Endodermal cell (in vitro differentiated cells): ENCODE measurements at regions not wholly inside any gene's neighbourhood (a gene's known extent, or its start where the extent isn't known, plus 50 kb on each side); places are given as distances from the start of the nearest gene placed in this dataset.

Experiments used
- DNase-seq: peaks from one replicate; pipeline ENCODE4 v3.0.0-alpha.2; 2017
- H3K27ac ChIP-seq: 2 replicates; pipeline ENCODE4 v1.5.1; 2013; ENCODE audit warnings: mild to moderate bottlenecking, low read depth, low read length, moderate library complexity
- H3K27me3 ChIP-seq: 2 replicates; pipeline ENCODE4 v1.6.1; 2013; ENCODE audit warnings: mild to moderate bottlenecking, low read length, moderate library complexity; ENCODE audit not compliant: insufficient read depth, control insufficient read depth, poor library complexity, severe bottlenecking
- H3K36me3 ChIP-seq: 2 replicates; pipeline ENCODE4 v1.7.0; 2013; ENCODE audit warnings: mild to moderate bottlenecking, low read length, moderate library complexity; ENCODE audit not compliant: control insufficient read depth, insufficient read depth
- H3K4me1 ChIP-seq: one replicate; pipeline ENCODE4 v1.7.0; 2013; ENCODE audit warnings: low read length; ENCODE audit not compliant: control insufficient read depth, insufficient read depth
- H3K4me3 ChIP-seq: 2 replicates; pipeline ENCODE4 v1.5.1; 2013; ENCODE audit warnings: mild to moderate bottlenecking, low read length, moderate library complexity
- H3K9ac ChIP-seq: 2 replicates; pipeline ENCODE4 v1.6.1; 2013; ENCODE audit warnings: mild to moderate bottlenecking, low read length, moderate library complexity; ENCODE audit not compliant: poor library complexity, severe bottlenecking; ENCODE audit errors: extremely low read depth
- H3K9me3 ChIP-seq: 2 replicates; pipeline ENCODE4 v1.6.1; 2013; ENCODE audit warnings: mild to moderate bottlenecking, low read length, moderate library complexity; ENCODE audit not compliant: control insufficient read depth
- H3K27ac Mint-ChIP-seq: 2 replicates; pipeline ENCODE4 v1.8.0; 2020; ENCODE audit warnings: mixed read lengths
- H3K27me3 Mint-ChIP-seq: 2 replicates; pipeline ENCODE4 v1.8.0; 2021; ENCODE audit warnings: mild to moderate bottlenecking, mixed read lengths; ENCODE audit not compliant: insufficient read depth
- H3K36me3 Mint-ChIP-seq: 2 replicates; pipeline ENCODE4 v1.8.0; 2020; ENCODE audit warnings: low read depth, mixed read lengths
- H3K4me1 Mint-ChIP-seq: 2 replicates; pipeline ENCODE4 v1.8.0; 2020; ENCODE audit warnings: mixed read lengths
- H3K4me3 Mint-ChIP-seq: 2 replicates; pipeline ENCODE4 v1.8.0; 2020; ENCODE audit warnings: mild to moderate bottlenecking, moderate library complexity, mixed read lengths
- H3K9me3 Mint-ChIP-seq: 2 replicates; pipeline ENCODE4 v1.8.0; 2020; ENCODE audit warnings: mild to moderate bottlenecking, mixed read lengths
- WGBS, 2 experiments: methylation state at CpG; one replicate each; pipeline versions ENCODE4 v1.1.5 to v1.1.7; 2013; ENCODE audit warnings: missing lambda C conversion rate in 2 of 2, mixed read lengths in 1 of 2; ENCODE audit not compliant: insufficient coverage in 1 of 2, insufficient read length in 1 of 2; 5-methylcytosine and 5-hydroxymethylcytosine counted together
- TF ChIP-seq, protein P1 (sequence below): fragments of 200-600 bp; sonication (generic); conservative IDR thresholded peaks from 2 replicates; pipeline ENCODE4 v1.5.0; 2021; ENCODE audit warnings: antibody characterized with exemption, mild to moderate bottlenecking

DNA sequence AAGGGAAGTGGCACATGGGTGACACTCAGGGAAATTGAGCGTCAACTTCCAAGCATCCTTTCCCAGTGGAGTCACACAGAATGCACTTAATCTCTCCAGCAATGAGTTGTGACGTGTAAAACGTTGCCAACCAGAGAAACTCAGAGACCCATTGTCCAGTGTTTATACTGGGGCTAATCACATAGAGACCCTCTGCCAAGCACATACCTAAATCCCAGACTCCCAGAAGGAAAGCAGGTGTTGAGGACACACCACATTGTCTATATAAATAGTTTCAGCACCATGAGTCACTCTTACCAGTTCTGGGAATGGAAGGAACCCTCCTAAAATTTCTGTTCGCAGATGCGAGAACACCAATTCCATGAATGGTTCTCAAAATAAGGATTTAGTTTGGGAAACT lies 76.4 kb upstream of the BET1 start:
- Histone ChIP-seq H3K27me3 (peaks cover 5% of the 10 kb centered on the region), H3K4me3 (no peak overlapping the region), H3K4me1 (no peaks in the 10 kb centered on the region), H3K9ac (no peak overlapping the region), H3K27ac (no peak overlapping the region), H3K9me3 (no peaks in the 10 kb centered on the region), H3K36me3 (no peaks in the 10 kb centered on the region)
- Mint-ChIP-seq H3K27ac (no peak overlapping the region), H3K36me3 (no peaks in the 10 kb centered on the region), H3K9me3 (no peaks in the 10 kb centered on the region), H3K4me3 (no peak overlapping the region), H3K27me3 (peaks cover 6% of the 10 kb centered on the region), H3K4me1 (no peaks in the 10 kb centered on the region)
- TF ChIP-seq, protein P1, sequence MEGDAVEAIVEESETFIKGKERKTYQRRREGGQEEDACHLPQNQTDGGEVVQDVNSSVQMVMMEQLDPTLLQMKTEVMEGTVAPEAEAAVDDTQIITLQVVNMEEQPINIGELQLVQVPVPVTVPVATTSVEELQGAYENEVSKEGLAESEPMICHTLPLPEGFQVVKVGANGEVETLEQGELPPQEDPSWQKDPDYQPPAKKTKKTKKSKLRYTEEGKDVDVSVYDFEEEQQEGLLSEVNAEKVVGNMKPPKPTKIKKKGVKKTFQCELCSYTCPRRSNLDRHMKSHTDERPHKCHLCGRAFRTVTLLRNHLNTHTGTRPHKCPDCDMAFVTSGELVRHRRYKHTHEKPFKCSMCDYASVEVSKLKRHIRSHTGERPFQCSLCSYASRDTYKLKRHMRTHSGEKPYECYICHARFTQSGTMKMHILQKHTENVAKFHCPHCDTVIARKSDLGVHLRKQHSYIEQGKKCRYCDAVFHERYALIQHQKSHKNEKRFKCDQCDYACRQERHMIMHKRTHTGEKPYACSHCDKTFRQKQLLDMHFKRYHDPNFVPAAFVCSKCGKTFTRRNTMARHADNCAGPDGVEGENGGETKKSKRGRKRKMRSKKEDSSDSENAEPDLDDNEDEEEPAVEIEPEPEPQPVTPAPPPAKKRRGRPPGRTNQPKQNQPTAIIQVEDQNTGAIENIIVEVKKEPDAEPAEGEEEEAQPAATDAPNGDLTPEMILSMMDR: no peak
- 90 to 100% methylated on average over 1 to 5 of the region's 5 CpGs for WGBS, 2 experiments
- no peak for DNase-seq

DNA sequence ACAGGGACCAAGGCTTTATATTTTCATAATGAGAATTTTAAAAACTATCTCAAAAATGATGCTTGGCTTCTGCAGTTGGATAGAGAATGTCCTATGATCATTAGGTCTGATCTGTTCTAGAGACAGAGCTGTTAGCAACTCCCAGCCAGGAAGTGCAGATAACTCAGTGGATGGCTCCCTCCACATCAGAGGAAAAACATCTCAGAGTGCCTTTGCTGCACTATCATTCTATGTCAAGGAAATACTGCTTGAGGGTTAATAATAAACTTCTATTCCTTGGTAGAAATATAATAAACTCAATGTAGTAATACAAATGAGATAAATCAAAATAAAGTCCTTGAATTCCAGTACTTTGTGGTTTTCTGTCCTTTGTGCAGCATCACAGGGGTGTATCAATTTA lies 78.0 kb upstream of the BET1 start:
- no peaks in the 10 kb centered on the region for H3K36me3 Mint-ChIP-seq
- no peak overlapping the region for H3K27ac Mint-ChIP-seq
- Histone ChIP-seq H3K27me3 (peaks cover 7% of the 10 kb centered on the region), H3K9me3 (no peaks in the 10 kb centered on the region), H3K36me3 (no peaks in the 10 kb centered on the region), H3K4me1 (no peaks in the 10 kb centered on the region), H3K4me3 (no peak overlapping the region), H3K9ac (no peak overlapping the region), H3K27ac (no peak overlapping the region)
- no peak for DNase-seq
- TF ChIP-seq, protein P1: no peak
- H3K27me3 Mint-ChIP-seq: peaks cover 2% of the 10 kb centered on the region
- H3K9me3 Mint-ChIP-seq: no peaks in the 10 kb centered on the region
- H3K4me3 Mint-ChIP-seq: no peak overlapping the region
- no peaks in the 10 kb centered on the region for H3K4me1 Mint-ChIP-seq

DNA sequence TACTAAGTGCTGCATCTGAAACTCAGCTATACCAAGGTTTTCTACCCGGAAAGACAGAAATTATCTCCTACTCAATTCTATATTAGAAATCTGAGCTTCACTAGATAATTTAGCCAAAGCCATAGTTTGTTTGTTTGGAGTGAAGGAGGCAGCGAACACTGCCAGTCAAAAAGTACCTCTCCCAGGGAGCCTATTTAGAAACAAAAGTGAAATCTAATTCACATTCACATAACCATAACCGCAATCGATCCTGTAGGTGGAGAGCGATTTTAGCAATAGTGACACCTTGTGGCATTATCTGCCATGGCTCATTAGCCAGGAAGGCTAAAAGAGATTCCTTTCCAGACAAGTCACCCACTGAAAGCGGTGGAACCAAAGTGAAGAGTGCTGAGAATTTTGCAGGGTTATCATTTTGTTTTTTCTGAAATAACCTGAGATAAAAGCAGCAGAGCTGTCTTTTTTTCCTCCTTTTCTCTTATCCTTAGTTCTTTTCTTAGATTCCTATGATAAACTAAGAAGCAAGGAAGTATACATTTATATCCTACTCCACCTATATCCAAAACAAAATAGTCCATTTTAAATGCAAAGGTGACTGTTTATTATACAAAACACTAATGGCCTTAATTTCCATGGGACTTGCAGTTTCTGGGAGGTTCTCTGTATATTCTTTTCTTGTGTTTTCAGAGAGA lies 83.7 kb upstream of the BET1 start:
- Histone ChIP-seq H3K27ac (no peak overlapping the region), H3K4me3 (no peak overlapping the region)
- DNase-seq: peak; percentile 77

More for the DNA sequence above, 83.7 kb upstream of the BET1 start:
- Histone ChIP-seq H3K36me3 (no peaks in the 10 kb centered on the region), H3K9ac (no peak overlapping the region), H3K9me3 (no peaks in the 10 kb centered on the region), H3K4me1 (peaks cover 9% of the 10 kb centered on the region), H3K27me3 (peaks cover 7% of the 10 kb centered on the region)
- no peaks in the 10 kb centered on the region for H3K36me3 Mint-ChIP-seq
- 0 to 31% methylated on average over 1 to 6 of the region's 6 CpGs for WGBS, 2 experiments
- H3K4me3 Mint-ChIP-seq: no peak overlapping the region
- TF ChIP-seq, protein P1: peak; percentile 93
- peaks cover 2% of the 10 kb centered on the region for H3K27me3 Mint-ChIP-seq
- no peaks in the 10 kb centered on the region for H3K9me3 Mint-ChIP-seq
- H3K4me1 Mint-ChIP-seq: peaks cover 19% of the 10 kb centered on the region
- no peak overlapping the region for H3K27ac Mint-ChIP-seq
